ENCODE measurements at regions not wholly inside any gene's neighbourhood (a gene's known extent, or its start where the extent isn't known, plus 50 kb on each side); places are given as distances from the start of the nearest gene placed in this dataset.
"Not testable (repeated sequence)": the region's sequence is repeated elsewhere in the genome, so short reads cannot be mapped to it uniquely, and the experiment has no call there.

DNA sequence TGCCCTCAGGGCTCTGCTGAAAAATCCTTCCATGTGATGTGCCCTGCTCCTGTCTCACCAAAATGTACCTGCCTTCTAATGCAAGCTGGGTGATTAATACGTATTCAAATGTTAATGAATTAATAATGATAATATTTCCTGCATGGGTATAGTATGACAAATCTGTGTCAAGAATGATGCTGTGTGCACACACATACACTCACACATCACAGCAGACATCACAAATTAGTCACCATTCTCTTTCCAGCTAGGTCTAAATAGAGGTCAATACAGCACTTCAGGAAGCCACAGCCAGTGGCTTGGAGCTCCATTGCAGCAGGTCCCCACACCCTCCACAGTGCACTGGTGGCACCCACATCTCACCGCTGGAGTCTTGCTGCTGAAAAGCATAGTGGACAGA, 681.2 kb upstream of the NRP1 start:
- DNase-seq (ENCODE audit: low read depth in 1 of 2, low spot score in 1 of 2): no peak

DNA sequence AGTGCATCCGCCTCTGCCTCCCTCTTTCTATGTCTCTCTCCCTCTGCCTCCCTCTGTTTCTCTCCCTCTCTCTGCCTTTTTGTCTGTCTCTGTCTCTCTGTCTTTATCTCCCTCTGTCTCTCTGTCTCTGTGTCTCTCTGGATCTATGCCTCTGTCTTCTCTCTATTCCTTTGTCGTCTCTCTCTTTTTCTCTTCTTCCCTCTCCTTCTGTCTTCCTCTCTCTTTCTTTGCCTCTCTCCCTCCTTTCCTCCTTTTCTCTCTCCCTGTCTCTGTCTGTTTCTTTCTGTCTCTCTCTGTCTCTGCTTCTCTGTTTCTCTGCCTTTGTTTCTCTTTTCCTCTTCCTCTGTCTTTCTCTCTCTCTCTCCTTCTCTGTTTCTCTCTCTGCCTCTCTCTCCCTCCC, 678.8 kb upstream of the NRP1 start:
- no peak for DNase-seq (ENCODE audit: low read depth in 1 of 2, low spot score in 1 of 2)

GRCh38 chr10:34010891-34011290, 676.4 kb upstream of the NRP1 start:
- no peak for DNase-seq (ENCODE audit: low read depth in 1 of 2, low spot score in 1 of 2)

DNA sequence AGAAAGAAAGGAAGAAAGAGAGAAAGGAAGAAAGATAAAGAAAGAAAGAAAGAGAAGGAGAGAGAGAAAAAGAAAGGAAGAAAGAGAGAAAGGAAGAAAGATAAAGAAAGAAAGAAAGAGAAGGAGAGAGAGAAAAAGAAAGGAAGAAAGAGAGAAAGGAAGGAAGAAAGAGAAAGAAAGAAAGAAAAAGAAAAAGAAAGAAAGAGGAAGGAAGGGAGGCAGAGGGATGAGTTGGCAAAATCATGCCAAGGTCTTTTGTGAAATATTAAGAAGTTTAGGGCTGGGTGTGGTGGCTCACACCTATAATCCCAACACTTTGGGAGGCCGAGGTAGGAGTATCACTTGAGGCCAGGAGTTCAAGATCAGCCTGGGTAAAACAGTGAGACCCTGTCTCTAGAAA, 675.8 kb upstream of the NRP1 start:
- not testable (repeated sequence) for DNase-seq (ENCODE audit: low read depth in 1 of 2, low spot score in 1 of 2)

DNA sequence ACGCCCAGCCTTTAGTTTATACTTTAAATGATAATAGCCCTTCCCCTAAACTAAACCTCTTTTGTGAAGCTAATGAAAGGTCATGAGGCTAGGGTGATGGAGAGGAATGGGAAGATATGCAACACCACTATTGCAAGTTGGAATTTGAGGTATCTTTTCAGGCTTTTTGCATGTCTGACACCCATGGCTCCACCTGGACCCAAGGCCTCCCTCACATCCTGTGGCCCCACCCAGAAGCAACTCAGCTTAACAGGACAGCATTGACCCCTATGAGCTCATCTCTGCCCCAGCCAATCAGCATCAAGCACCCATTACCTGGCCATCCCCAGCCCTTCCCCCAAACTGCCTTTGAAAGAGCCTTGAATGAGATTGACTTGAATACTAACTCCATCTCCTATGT, 674.2 kb upstream of the NRP1 start:
- DNase-seq (ENCODE audit: low read depth in 1 of 2, low spot score in 1 of 2): no peak

- DNase-seq (ENCODE audit: low read depth in 1 of 2, low spot score in 1 of 2): no peak
Measured at GRCh38 chr10:34006471-34006870, 672.0 kb upstream of the NRP1 start.

DNA sequence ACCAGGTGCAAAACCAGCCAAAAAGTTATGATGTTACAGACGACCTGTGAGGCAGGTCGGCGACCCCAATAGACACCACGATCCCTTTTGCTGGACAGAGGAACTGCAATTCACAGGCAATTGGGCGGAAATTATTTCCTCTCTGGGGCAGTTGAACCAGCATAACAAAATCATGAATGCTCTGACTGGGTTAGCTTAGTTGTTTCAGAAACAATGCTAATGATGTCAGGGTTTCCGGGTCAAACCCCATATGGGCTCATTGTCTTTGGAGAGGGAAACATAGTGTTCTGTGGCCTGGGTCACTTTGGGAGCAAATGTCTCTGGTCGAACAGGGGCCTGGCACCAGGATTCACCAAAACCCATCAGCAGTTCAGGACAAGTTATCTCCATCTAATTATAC, 669.1 kb upstream of the NRP1 start:
- no peak for DNase-seq (ENCODE audit: low read depth in 1 of 2, low spot score in 1 of 2)

DNA sequence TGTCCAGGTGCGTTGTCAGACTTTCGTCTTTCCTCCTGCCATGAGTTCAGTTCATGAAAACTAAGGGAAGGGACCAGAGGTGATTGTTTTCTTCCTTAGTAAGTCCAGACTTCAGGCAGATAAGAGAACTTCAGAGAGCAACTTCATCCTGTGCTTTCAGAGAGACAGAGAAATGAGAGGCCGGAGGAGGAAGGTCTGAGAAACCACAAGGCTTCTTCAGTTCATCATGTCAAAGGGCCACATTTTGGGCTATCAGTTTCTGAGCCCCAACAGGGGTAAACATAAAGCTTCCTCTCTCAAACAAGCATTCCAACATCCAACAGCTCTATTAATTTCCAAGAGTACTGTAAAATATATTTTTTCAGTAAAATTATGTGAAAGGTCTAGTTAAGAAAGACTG, 668.4 kb upstream of the NRP1 start:
- DNase-seq (ENCODE audit: low read depth in 1 of 2, low spot score in 1 of 2): no peak

- DNase-seq (ENCODE audit: low read depth in 1 of 2, low spot score in 1 of 2): no peak
Measured at GRCh38 chr10:34001831-34002230, 667.4 kb upstream of the NRP1 start.

DNA sequence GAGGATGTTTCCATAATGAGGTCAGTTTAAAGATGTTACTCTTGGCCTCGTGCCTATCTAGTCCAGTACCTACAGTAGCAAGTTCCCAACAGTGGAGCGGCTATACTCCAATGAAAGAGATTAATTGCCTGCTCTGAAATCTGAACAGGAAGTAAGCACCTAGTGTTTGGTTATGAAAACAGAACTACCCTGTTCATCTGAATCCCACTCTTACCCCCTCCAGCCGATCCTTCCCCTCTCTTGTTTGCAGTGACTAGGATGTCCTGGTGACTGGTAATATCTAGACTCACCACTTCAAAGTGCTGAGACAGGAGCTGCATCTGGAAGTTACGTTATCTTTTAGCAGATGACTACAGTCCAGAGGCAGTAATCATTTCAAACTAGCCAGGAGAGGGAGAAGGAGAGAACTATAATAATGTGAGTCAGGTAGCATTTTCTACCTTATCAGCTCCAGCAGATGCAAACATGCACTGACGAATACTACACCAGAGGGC, 666.7 kb upstream of the NRP1 start:
- DNase-seq (ENCODE audit: low read depth in 1 of 2, low spot score in 1 of 2): no peak

GRCh38 chr10:33993917-33994316, 659.5 kb upstream of the NRP1 start:
- DNase-seq (ENCODE audit: low read depth in 1 of 2, low spot score in 1 of 2): no peak

- no peak for DNase-seq (ENCODE audit: low read depth in 1 of 2, low spot score in 1 of 2)
Measured at GRCh38 chr10:33991924-33992323, 657.5 kb upstream of the NRP1 start.

DNA sequence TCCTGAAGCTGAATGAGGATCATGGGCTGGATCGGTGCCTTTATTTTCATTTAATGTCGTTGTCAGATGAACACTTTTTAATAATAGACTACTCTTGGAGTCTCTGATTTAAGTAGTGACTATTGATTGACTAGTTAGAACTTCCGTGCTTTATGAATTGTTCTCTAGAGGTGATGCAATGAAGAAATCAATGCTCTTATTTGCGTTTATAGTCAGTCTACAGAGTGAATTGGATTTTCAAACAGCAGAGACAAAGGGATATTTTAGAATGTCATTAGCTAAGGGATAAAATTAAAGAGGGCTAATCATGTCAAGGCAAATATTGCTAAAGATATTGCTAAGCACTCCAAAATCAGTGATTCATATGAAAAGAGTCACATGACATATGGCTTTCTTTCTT, 652.0 kb upstream of the NRP1 start:
- DNase-seq (ENCODE audit: low read depth in 1 of 2, low spot score in 1 of 2): no peak

DNA sequence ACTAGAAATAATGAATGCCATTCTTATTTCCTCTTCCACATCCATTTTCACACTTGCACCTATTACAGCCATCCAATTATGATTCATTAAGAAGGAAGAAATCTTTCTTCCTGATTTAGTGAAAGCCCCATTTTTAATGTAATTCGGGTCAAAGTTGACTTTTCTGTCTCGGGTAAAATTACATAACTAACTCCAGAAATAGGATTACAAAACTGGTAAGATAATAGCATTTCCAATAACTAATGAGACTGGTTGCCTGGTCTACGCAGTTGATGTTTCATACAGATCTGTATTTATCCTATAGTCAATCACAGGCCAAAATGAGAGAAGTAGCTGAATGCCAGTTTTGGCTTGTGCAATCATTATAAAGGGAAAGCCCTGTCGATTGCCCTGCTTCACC, 651.5 kb upstream of the NRP1 start:
- no peak for DNase-seq (ENCODE audit: low read depth in 1 of 2, low spot score in 1 of 2)

- DNase-seq (ENCODE audit: low read depth in 1 of 2, low spot score in 1 of 2): no peak
Measured at GRCh38 chr10:33982995-33983394, 648.5 kb upstream of the NRP1 start.

- DNase-seq (ENCODE audit: low read depth in 1 of 2, low spot score in 1 of 2): no peak
Measured at GRCh38 chr10:33981301-33981700, 646.8 kb upstream of the NRP1 start.

- DNase-seq (ENCODE audit: low read depth in 1 of 2, low spot score in 1 of 2): no peak
Measured at GRCh38 chr10:33979195-33979594, 644.7 kb upstream of the NRP1 start.

GRCh38 chr10:33975481-33975880, 641.0 kb upstream of the NRP1 start:
- no peak for DNase-seq (ENCODE audit: low read depth in 1 of 2, low spot score in 1 of 2)

DNA sequence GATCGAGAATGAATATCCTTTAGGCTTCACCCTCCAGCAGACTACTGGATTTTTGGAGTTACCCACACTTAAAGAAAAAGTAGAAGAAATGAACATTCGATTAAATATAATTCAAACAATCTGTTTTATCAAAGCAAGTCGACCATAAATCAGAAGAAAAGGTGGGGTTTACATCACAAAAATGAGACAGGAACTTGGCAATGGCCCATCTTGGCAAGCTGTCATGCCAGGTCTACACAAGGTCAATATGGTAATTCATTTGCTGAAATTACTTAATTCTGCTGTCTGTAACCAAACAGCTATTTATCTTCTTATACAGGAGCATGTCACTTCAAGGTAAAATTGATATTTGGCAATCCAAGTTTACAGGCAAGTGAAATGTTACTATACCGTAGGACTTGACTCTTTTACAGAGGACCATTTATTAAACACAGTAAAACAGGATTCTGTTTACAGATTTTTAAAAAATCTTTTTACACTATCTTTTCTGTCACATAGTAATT, 640.6 kb upstream of the NRP1 start:
- DNase-seq (ENCODE audit: low read depth in 1 of 2, low spot score in 1 of 2): no peak

- no peak for DNase-seq (ENCODE audit: low read depth in 1 of 2, low spot score in 1 of 2)
Measured at GRCh38 chr10:33968983-33969382, 634.5 kb upstream of the NRP1 start.

- DNase-seq (ENCODE audit: low read depth in 1 of 2, low spot score in 1 of 2): no peak
Measured at GRCh38 chr10:33967606-33968120, 633.2 kb upstream of the NRP1 start.

DNA sequence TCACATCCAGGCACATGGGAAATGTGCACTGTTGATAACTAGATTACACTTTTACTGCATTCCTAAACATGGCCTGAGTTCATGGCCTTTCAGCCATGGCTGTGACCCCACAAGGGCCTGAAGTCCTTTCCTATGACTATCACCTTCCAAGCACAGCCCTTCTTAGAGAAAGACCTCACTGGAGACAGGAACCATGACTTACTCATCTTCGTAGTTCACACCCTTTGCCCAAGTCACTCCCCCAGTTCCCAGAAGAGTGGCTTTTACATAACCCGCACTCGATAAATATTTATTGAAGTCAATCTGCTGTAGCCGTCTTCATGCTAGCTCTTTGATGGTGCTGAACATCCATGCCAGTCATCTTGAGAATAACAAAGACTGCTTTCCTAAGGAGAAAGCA, 632.5 kb upstream of the NRP1 start:
- no peak for DNase-seq (ENCODE audit: low read depth in 1 of 2, low spot score in 1 of 2)

DNA sequence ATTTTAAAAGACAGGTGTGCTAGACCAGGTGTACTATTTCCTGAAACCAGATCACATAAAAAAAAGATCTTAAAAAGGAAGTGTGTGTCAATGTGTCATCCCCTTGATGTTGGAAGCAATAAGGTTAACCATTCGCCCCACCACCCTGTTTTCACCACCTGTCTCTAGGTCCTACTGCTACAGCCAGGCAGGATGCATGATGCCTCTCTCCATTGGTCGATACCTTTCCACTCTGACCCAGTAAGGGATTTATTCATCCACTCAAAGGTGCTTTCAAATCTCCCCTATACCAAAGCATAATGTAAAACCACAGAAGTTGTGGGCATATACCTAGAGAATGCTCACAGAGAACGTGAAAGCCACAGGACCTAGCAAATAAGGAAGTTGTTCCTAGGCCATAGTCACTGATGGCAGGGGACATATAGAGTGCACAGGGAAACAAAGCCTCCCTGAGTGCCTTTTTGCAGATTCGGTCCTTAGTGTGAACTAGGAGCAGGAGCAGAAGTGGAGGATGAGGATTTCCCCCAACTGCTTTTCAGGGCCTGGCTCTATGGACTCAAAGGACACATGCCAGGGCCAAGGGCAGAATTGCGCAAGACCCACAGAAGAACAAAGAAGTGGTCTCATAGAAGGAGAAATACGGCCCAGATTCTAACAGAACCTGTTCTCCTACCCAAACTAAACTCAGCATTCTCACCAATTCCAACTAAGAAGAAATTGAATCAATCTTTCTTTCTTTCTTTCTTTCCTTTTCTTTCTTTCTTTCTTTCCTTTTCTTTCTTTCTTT, 631.5 kb upstream of the NRP1 start:
- no peak for DNase-seq (ENCODE audit: low read depth in 1 of 2, low spot score in 1 of 2)

Measured in activated T-helper 1 cell treated with anti-CD3 and anti-CD28 coated beads, Interleukin-2, amount 50 U/mL, for 16 hours (primary cell).